OCI-LY1 (cell line): ENCODE measurements at regions not wholly inside any gene's neighbourhood (a gene's known extent, or its start where the extent isn't known, plus 50 kb on each side); places are given as distances from the start of the nearest gene placed in this dataset.

Experiments used
- H2AFZ ChIP-seq: fragments of 200-600 bp; sonication (generic), shearing (Covaris generic); 2 replicates; pipeline ENCODE4 v1.6.0; 2014; ENCODE audit warnings: antibody characterized with exemption, mild to moderate bottlenecking, low read length
- H3F3A ChIP-seq: fragments of 200-600 bp; sonication (generic), shearing (Covaris generic); 2 replicates; pipeline ENCODE4 v1.6.0; 2014; ENCODE audit warnings: mild to moderate bottlenecking, antibody characterized with exemption, low read length, moderate library complexity; ENCODE audit not compliant: insufficient read depth
- H3K27ac ChIP-seq: fragments of 200-600 bp; sonication (generic); 2 replicates; pipeline ENCODE4 v1.5.1; 2014; ENCODE audit warnings: low read length, mixed run types, mild to moderate bottlenecking, low read depth; ENCODE audit not compliant: poor library complexity, severe bottlenecking
- H3K27me3 ChIP-seq: fragments of 200-600 bp; sonication (generic); 2 replicates; pipeline ENCODE4 v1.6.0; 2014; ENCODE audit warnings: antibody characterized with exemption, mild to moderate bottlenecking, low read length, moderate library complexity; ENCODE audit not compliant: insufficient read depth
- H3K36me3 ChIP-seq: fragments of 200-600 bp; sonication (generic); 2 replicates; pipeline ENCODE4 v1.6.1; 2014; ENCODE audit warnings: mild to moderate bottlenecking, antibody characterized with exemption, low read length, moderate library complexity, mixed read lengths; ENCODE audit not compliant: insufficient read depth
- H3K4me1 ChIP-seq: fragments of 200-600 bp; sonication (generic); 2 replicates; pipeline ENCODE4 v1.5.1; 2014; ENCODE audit warnings: mild to moderate bottlenecking, low read length, moderate library complexity; ENCODE audit not compliant: insufficient read depth, severe bottlenecking
- H3K4me2 ChIP-seq: fragments of 200-600 bp; sonication (generic), shearing (Covaris generic); 2 replicates; pipeline ENCODE4 v1.6.1; 2014; ENCODE audit warnings: low read length
- H3K4me3 ChIP-seq: fragments of 200-600 bp; sonication (generic); 2 replicates; pipeline ENCODE4 v1.5.1; 2014; ENCODE audit warnings: low read length, low read depth, mild to moderate bottlenecking, mixed read lengths; ENCODE audit not compliant: poor library complexity, severe bottlenecking
- H3K79me2 ChIP-seq: fragments of 200-600 bp; shearing (Covaris generic); 2 replicates; pipeline ENCODE4 v1.6.1; 2016; ENCODE audit warnings: mixed run types, low read length, mixed read lengths; ENCODE audit not compliant: insufficient read depth
- H3K9ac ChIP-seq: fragments of 200-600 bp; sonication (generic), shearing (Covaris generic); 2 replicates; pipeline ENCODE4 v1.6.1; 2014; ENCODE audit warnings: mild to moderate bottlenecking, low read length, mixed read lengths
- H3K9me2 ChIP-seq: fragments of 200-600 bp; sonication (generic), shearing (Covaris generic); 2 replicates; pipeline ENCODE4 v1.6.1; 2014; ENCODE audit warnings: low read depth, mild to moderate bottlenecking, low read length, mixed read lengths
- H3K9me3 ChIP-seq: fragments of 200-600 bp; shearing (Covaris generic); 2 replicates; pipeline ENCODE4 v1.6.1; 2014; ENCODE audit warnings: low read length, mixed read lengths
- H4K20me1 ChIP-seq: fragments of 200-600 bp; sonication (generic), shearing (Covaris generic); 2 replicates; pipeline ENCODE4 v1.6.0; 2016; ENCODE audit warnings: mild to moderate bottlenecking, low read length; ENCODE audit not compliant: insufficient read depth
- EZH2 ChIP-seq: fragments of 200-600 bp; sonication (generic), shearing (Covaris generic); IDR thresholded peaks from 2 replicates; pipeline ENCODE4 v1.8.0; 2017; ENCODE audit warnings: borderline replicate concordance, mixed run types, mild to moderate bottlenecking, antibody characterized with exemption, low read length, moderate library complexity, mixed read lengths
- TF ChIP-seq, protein P1 (sequence below): fragments of 200-600 bp; sonication (generic), shearing (Covaris generic); IDR thresholded peaks from 2 replicates; pipeline ENCODE4 v1.5.1; 2017; ENCODE audit warnings: mild to moderate bottlenecking, antibody characterized with exemption, low read length, moderate library complexity, mixed read lengths

DNA sequence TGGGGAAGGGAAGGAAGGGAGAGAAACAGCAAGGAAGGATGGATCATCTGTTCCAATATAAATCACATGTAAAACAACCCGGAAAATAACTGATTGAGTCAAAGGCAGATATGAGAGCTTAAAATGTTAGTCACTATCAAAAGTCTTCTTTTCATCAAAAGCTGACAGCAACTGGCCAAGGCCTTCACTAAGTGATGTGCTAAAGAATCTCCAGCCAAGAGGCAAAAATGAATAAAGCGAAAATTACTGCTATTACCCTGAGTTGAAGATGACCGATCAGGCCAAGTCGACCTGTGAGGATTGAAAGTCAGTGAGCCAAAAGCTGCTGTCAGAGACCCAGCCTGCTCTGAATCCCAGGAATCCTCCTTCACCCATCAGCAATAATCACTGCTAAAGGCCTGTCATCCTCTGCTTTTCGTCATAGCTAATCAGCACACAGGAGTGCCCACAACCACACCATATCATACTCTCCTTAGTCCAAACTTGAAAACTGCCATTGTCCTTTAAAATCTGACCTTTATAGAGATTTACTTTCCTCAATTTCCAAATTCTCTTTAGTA, 736.9 kb downstream of the TLE1 start:
- Histone ChIP-seq H3K36me3 (no peaks in the 10 kb centered on the region), H3K79me2 (no peaks in the 10 kb centered on the region), H2AFZ (no peak overlapping the region), H3K4me1 (no peaks in the 10 kb centered on the region), H3K9me2 (no peaks in the 10 kb centered on the region), H3F3A (no peaks in the 10 kb centered on the region), H3K4me3 (no peak overlapping the region), H3K27me3 (no peaks in the 10 kb centered on the region), H3K9ac (no peak overlapping the region), H4K20me1 (no peaks in the 10 kb centered on the region), H3K9me3 (no peaks in the 10 kb centered on the region), H3K27ac (no peak overlapping the region), H3K4me2 (no peak overlapping the region)
- no peak for TF ChIP-seq EZH2
- TF ChIP-seq, protein P1, sequence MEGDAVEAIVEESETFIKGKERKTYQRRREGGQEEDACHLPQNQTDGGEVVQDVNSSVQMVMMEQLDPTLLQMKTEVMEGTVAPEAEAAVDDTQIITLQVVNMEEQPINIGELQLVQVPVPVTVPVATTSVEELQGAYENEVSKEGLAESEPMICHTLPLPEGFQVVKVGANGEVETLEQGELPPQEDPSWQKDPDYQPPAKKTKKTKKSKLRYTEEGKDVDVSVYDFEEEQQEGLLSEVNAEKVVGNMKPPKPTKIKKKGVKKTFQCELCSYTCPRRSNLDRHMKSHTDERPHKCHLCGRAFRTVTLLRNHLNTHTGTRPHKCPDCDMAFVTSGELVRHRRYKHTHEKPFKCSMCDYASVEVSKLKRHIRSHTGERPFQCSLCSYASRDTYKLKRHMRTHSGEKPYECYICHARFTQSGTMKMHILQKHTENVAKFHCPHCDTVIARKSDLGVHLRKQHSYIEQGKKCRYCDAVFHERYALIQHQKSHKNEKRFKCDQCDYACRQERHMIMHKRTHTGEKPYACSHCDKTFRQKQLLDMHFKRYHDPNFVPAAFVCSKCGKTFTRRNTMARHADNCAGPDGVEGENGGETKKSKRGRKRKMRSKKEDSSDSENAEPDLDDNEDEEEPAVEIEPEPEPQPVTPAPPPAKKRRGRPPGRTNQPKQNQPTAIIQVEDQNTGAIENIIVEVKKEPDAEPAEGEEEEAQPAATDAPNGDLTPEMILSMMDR, result no peak

DNA sequence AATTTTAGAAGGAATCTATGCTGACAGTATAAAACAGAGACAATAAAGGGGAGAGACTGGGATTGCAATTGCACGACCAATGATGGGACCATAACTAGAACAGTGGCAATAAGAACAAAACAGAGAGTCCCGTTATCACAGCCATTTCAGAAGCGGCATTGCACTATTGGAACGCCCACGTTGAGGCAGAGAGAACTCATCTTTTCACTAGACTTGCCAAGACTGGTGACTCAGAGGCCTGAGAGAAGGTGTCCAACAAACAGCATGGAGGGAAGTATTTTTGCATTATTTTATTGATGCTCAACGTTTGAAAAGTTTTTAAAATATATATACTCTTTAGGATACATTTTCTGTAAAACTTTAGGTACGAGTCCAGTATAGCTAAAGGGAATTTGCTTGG, 737.7 kb downstream of the TLE1 start:
- Histone ChIP-seq H3K79me2 (no peaks in the 10 kb centered on the region), H3F3A (no peaks in the 10 kb centered on the region), H3K9ac (no peak overlapping the region), H3K27me3 (no peaks in the 10 kb centered on the region), H2AFZ (no peak overlapping the region), H3K4me3 (no peak overlapping the region), H3K4me2 (no peak overlapping the region), H3K36me3 (no peaks in the 10 kb centered on the region), H3K9me3 (no peaks in the 10 kb centered on the region), H3K9me2 (no peaks in the 10 kb centered on the region), H4K20me1 (no peaks in the 10 kb centered on the region), H3K27ac (no peak overlapping the region), H3K4me1 (no peaks in the 10 kb centered on the region)
- TF ChIP-seq, protein P1, result no peak
- no peak for TF ChIP-seq EZH2

DNA sequence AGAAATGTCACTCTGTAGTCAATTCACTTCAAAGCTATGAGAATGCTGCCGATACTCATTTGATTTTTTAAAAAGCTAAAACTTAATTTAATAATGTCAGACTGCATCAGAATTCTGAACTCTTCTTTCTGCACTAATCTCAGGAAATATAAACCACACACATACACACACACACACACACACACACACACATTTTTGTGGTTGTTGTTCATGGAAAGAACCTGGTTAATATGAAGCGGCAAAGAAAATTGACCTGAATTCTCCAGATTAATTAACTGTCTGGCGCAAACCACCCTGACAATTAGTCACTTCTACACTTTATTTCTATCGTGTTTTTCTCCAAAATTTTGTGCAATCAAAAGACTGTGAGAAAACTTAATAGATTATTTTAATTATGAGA, 740.5 kb downstream of the TLE1 start:
- no peak overlapping the region for H3K9ac ChIP-seq
- H3K4me3 ChIP-seq, result no peak overlapping the region
- H3K4me2 ChIP-seq, result no peak overlapping the region
- H3K9me2 ChIP-seq, result no peaks in the 10 kb centered on the region
- H3K4me1 ChIP-seq, result no peaks in the 10 kb centered on the region
- H3F3A ChIP-seq, result no peaks in the 10 kb centered on the region
- no peaks in the 10 kb centered on the region for H4K20me1 ChIP-seq
- H3K79me2 ChIP-seq, result no peaks in the 10 kb centered on the region
- H2AFZ ChIP-seq, result no peak overlapping the region
- TF ChIP-seq, protein P1, result no peak
- TF ChIP-seq EZH2, result no peak
- no peaks in the 10 kb centered on the region for H3K9me3 ChIP-seq
- no peaks in the 10 kb centered on the region for H3K36me3 ChIP-seq
- H3K27me3 ChIP-seq, result no peaks in the 10 kb centered on the region
- no peak overlapping the region for H3K27ac ChIP-seq
